ENCODE measurements at regions not wholly inside any gene's neighbourhood (a gene's known extent, or its start where the extent isn't known, plus 50 kb on each side); places are given as distances from the start of the nearest gene placed in this dataset.

GRCh38 chr12:125229878-125230530 lies 164.8 kb downstream of the AACS start:
- TF ChIP-seq CTCF (conservative IDR thresholded peaks at IDR 0.05; ENCODE audit: low read length), result no peak
- TF ChIP-seq EZH2phosphoT487 (IDR thresholded peaks at IDR 0.05; ENCODE audit: borderline replicate concordance, low read depth, low read length), result no peak
